Embryonic facial prominence (tissue), 1 donor: ENCODE measurements at regions not wholly inside any gene's neighbourhood (a gene's known extent, or its start where the extent isn't known, plus 50 kb on each side); places are given as distances from the start of the nearest gene placed in this dataset.

Experiments
- DNase-seq: peaks from one replicate; pipeline ENCODE4 v3.0.0-alpha.2; 2016; ENCODE audit errors: extremely low spot score

DNA sequence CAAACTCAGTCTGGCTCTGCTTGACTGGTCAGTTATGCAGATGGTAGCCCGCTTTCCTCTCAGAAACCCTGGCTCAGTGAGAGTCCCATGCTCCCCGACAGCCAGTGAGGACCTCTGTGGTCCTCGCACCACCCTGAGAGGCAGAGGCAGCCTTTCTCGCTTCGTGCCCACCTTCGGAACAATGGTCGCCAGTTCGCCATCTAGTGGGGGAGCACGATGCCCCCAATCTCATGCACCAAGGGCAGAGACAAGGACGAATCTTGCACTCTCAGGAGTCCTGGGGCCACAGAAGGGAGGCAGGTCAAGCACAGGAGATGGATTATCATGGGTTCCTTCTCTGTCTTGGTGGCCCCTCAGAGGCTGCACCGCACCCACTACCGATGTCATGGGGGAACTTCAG, 75.2 kb downstream of the RHCG start:
- DNase-seq = no peak

DNA sequence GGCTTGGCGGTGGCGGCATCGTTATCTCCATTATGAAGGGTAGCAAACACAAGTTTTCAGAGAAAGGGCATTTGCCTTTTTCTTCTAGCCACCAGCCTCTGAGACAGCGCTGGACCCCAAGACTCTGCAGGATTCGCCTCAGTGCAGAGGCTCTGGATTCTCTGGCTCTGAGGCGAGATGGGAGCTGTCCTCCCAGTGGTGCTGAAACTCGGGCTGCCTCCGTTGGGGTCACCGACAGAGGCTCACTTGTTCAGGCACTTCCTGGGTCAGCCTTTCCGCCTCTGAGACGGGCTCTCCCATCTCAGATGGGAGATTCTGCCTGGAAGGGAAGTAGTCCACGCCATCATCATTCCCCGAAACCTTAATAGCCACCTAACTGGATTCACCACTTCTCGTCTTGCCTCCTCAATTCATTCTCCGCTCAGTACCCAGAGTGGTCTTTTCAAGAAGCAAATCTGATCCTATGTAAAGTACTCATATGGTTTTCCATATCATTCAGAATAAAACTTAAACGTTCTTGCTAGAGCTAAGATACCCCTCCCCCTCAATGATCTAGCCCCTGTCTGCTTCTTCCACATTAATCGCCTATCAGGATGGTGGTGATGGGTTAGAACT, 76.9 kb downstream of the RHCG start:
- peak; percentile 10 for DNase-seq

DNA sequence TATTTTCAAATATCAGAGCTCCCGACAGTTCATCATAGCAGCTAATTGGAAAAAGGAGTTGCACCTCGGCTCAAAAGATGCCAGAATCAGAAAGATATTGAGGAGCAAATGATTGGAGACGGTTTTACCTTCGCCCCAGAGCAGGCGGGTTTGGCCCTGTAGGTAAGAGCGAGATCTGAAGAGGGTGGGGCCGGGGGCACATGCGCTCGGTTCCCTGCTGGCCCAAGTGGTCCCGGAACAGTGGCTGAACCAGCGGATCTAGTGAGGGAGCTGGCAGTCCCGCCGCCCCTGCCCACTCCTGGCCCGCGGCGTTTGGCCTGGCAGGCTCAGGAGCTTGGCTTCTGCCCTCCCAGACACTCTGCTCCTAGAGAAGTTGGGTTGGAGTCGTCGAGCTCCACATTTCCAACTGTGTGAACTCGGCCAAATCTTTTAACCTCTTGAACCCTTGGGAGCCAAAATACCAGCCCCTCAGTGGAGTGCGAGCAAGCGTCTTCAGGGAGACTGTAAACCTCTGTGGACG, 79.1 kb downstream of the RHCG start:
- DNase-seq = no peak

DNA sequence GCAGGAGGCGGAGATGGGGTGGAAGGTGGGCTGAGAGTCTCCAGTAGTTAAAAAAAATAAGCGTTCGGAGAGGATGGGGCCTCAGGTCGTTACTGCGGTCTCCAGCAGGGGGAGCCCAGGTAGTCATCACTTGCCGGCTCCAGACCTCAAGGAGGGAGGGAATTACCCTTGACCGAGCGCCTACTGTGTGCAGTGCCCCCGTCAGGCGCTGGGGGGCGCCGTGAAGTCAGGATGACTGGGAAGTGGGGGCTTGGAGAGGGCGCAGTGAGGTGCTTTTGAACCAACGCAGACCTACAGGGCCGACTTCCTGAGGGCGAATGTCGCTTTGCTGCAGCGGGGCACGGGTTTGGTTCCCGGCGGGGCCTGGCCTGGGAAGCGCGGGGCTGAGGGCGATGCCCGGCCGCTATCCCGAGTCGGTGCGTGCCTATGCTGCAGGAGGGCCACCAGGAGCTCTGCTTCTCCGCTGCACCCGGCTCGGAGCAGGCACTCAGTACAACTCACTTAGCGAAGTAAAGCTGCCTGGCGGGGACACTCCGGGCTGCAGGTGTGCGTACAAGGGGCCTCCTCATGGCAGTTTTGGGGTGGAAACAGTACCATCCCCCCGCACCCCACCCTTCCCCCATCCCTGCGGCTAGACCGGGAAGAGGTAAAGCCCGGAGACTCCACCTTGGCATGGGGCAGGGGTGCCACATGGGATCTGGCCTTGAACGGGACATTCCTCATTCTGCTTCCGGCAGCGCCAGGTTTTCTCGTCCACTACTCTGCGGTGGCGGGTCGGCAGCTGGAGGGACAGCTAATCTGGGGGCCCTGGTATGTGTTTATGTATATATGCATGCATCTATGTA, 79.8 kb downstream of the RHCG start:
- no peak for DNase-seq

DNA sequence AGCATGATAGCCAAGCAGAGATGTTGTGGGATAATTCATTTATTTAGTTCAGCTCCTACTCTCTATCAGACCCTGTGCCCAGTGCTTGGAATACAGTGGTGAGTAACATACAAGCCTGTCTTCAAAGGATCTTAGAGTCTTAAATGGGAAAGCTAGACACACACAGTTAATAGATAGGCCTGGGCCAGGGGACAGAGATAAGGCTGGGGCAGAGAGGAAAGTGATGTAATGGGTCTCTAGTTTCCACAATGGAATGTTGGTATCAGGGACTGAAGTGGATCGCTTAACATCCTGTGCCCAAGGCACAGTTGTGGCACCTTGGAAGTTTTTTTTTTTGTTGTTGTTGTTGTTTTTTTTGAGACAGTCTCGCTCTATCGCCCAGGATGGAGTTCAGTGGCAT, 79.9 kb upstream of the POLG start:
- no peak for DNase-seq

DNA sequence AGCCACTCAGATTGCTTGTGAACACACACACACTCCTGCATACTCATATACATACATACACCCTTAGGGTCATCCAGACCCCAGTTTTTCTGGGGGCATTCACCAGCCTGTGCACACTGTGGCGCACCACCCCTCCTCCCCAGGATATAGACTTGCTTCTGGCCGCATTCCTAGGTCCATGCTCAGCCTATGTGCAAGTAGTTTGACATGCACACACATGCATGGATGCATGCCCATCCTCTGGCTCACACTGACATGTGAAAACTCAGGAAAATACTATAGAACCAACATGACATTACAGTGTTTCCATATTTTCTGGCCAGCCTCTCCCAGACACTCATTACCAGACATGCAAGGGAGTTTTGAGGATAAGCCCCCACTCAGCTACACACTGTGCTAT, 79.3 kb upstream of the POLG start:
- no peak for DNase-seq

DNA sequence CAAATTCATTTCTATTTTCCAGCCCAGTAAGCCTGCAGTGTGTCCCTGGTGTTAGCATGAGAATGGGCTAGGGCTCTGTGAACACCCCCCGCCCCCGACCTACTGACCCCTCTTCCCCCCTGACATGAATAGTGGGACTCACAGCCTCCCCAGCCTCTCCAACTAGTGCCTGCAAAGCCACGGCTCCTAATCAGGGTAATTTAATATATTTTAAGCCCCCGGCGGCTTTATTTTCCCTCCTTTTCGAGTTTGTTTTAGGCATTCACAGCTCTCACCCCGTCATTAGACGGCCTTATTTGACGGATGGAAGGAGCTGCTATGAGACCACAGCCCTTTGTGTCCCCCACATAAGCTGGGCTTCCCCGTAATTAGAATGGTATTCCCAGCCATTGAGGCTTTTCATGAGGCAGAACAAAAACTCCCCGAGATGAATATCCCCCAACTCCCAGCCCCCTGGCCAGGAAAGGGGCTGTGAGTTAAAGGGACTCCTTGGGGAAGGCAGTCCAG, 78.3 kb upstream of the POLG start:
- DNase-seq = no peak

DNA sequence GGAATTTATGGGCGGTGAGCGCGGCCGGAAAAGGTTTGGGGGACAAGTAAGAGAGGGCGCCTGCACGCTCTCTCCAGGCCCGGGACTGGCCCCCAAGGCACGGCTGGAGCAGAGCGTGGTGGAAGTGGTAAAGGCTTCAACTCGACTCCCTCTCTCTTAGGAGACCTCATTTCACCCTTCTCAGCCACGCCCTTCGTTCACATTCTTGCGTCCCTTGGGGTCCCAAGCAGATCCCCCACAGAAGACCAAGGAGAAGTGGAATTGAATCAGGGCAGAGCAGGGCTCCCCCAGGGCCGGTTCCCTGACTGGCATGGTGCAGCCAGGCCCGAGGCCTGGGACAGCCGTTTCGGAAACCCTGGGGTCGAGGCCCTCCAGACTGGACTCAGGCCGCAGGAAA, 75.4 kb upstream of the POLG start:
- no peak for DNase-seq

DNA sequence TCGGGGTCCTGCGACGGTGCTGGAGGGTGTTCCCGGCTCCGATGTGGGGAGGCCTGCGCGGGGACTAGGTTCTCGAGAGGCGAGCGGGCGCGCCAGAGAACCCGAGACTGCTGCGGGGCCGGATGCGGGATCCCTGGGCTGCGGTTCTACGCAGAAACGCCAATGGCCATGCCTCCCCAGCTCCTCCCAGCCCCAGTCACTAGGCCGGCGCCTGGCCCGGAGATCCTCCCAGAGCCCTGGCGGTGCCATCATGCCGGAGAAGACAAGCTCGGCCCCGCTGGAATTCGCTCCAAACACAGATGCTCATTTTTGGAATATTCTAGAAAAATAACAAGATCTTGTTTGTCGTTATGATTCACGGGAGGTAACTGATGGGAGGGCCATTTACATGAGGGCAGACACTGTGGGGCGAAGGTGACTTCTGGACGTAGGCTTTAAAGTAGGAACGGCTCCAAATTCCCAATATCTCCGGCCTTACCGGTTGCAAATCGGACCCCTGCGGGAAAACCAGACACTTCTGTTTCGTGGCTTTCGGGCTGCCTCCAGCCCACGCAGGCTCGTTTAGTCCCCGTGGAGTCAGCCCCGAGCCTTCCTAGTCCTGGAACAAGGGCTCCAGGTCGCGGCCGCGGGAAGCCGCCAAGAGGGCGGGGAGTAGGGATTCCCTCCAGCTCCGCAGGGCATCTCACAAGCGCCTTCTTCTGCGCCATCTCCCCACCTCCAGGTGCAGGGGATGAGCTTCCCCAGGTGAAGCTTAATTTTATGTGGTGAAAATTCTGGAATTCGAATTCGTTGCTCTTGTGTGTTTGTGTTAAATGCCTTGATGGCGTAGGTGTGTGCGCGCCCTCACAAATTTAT, 74.8 kb upstream of the POLG start:
- no peak for DNase-seq

DNA sequence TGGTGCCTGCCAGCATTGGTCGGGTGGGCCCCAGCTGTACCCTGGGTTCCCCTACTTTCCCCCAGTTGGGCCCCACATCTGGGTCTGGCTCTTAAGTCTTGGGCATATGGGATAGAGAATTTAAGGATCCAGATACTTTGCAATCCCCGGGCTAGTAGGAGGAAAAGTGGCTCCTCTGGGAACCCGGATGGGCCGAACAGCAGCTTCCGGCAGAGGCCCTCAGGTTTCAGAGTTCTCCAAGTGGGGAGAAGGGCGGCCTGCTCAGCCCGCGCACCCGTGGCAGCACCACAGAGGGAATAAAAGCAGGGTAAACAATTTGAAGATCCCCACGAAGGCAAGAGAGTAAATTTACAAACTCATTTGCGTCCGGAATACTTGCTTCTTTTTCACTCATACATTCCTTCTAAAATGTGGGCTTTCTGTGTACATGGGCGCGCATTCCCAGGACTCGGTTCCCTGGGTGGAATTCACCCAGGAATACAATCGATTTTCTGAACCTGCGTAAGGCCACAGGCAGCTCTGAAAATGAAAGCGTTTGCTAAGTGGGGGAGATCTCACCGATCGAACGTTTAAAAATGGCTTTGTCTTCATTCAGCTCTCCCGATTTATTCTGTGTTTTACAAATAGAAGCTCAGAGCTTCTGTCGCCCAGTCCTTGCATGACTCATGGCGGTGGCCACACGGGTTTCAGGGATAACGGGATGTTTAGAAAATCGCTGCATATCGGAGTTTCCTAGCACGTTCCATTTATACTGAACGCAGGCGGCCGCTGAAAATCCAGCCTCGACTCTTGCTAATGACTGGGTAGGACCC, 74.0 kb upstream of the POLG start:
- DNase-seq = no peak

DNA sequence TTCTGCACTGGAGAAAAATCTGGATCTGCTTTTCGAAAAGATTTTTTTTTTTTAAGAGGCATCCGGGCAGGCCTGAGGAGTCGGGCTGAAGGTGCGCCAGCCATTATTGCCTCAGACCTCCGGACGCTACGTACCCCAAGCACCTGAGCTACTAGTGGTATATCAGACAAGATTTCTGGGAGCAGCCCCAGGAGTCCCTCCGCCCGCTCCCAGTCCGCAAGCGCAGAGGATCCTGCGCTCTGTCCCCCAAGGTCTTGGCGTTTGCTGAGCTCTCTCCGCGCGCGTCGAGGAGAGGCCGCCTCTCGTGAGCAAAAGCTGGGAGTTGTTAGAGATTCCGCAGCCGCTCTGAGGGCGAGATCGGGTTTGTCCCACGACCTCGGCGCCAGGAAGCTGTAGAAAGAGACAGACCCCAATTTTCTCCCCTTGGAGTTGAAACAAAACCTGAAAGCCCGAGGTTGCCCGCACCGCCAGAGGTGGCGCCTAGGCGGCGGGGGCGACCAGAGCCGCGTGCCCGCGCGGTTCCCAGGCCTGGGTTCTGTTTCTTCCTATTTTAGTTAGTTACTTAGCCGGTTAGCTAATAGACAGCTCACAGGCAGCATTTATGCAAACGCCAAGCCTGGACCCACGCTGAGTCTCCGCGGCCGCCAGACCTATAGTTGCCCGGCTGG, 72.5 kb upstream of the POLG start:
- no peak for DNase-seq

DNA sequence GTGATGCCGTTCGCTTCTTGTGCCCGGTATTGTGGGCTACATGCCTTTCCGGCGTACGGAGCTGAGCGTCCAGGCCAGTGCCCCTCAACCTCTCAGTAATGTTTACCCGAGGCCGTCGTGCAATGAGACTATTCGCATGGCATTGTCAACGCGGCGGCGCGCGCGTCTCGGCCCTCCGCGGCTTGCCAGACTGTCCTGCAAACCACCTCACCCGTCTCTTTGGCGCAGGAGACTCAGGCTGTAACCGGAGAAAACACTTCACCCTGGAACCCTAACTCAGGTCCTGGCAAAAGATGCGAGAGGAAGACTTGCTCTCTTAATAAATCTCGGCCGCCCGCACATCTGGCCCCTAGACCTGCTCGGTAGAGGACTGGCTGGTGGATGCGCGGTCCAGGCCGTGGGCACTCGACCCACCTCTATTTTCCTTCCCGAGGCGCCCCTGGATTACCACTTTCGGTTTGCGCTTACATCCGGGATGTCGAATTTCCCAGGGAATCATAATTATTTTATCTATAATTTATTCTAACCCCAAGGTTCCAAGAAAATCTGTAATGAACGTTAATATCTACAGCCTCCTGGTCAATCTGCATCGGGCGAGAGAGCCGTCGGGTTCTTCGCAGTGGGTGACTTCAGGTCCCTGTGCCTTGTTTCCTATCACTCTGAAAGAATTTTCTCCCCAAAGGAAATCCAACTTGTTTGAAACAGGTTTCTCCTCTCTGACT, 71.8 kb upstream of the POLG start:
- DNase-seq = no peak

DNA sequence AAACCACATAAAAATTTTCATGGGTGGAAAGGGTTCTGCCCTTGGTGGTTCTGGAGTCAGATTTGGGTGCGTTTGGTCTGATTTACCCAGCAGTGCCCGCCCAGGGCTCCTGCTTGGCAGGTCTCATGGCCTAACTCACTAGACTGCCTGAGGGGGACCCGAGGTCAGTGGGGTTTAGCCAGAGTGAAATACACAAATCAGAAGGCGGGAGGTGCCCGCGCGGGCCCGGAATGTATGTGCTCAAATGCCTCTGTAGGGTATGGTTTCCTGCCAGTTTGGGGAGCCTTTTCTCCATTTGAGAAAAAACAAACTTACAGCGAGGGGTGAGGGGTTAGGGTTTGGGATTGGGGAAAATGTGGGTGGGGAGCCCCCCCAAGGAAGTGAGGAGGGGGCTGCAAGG, 70.9 kb upstream of the POLG start:
- DNase-seq = no peak

DNA sequence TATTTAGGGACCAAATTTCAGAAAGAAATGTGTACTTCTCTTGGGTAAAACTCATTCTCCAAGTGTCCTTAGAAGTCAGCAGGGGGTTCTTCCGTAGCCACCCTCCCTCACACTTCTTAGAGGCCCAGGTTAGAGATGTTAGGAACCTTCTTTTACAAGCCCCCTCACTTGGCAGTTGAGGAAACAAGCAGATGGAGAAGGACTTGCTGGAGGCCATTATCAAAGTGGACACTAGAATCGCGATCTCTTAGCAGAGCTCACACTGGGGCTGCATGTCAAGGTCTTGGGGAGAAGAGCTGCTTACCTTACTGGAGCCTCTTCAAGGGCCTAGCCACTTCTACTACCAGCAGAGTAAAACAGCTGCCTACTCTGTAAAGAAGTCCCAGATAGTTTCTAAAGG, 69.4 kb upstream of the POLG start:
- no peak for DNase-seq

DNA sequence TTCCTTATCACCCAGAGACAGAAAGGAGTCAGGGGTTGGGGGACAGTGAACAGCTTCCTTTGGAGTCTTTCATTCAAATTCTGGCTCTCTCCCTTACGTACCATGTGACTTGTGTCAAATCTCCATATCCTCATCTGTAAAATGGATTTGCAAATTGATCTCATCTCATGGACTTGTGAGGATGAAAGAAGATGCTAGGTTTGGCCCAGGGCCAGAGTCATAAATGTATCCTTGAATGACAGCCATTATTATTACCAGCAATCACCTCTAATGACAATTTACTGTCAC, 67.8 kb upstream of the POLG start:
- no peak for DNase-seq

DNA sequence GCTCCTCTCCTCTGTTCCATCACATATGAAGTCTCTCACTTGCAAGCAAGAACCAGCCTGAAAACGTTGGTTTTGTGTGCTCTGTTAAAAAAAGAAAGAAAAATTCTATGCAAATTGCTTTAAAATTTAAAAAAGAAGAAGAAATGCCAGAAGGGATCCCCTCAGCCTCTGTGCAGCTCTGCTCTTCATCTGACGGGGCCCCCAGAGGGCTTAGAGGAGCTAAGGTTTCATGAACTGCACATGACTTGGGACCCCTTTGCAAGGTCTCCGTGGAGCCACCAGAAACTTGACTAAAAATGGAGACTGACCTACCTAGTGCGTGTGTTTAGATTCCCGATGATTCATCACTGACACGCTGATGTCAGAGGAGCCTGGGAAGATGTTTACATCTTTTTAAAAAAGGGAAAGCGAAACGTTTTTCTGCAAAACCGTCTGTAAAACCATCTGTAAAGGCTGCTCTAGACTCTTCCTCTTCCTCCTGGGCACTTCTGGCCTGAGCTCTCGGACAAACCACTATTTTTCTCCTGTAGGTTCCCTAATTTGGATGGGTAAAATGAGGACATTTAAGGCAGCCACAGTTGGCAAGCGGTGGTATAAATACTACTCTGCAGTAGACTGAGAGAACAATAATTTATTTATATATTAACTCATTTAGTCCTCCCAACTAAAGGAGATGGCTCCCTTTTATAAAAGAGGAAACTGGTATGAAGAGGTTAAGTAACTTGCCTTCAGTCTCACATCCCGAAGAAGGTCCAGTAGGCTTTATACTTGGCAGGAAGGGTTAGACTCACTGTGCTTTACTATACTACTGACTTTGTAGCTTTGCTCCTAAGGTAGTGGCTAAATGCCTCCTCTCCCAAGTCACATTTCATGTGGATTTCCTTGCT, 67.2 kb upstream of the POLG start:
- no peak for DNase-seq

DNA sequence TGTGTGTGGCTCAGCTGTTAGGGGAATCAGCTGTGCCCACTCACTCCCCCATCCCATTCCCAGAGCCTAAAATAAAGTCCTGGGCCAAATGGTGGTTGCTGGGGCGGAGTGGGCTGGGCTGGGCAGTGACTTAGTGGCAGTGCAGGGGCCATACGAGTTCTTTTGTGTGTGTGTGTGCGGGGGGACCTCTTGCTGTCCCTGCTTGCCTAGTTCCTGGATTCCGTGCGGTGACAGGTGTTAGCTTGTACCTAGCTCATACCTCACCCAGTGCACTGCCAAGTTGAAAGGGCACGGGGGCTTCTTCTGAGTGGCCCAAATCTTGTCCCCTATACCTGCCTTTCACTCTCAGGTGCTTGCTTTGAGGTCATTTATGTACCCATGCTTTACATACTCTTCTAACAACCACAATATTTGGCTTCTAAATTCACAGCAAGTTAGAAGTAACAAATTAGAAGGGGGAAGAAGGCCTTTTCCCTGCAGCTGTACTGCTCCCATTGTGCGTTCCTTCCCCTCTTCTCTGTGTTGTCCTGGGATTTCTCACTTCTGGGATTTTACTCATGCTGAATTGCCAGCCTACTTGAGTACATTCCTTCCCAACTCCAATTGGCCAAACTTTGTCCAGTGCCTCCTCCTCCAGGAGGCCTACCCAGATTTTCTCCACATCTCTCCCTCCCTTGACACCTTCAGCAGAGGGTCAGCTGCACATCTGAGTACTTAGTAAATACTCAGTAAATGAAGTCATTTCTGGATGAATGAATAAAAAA, 66.3 kb upstream of the POLG start:
- DNase-seq = no peak

DNA sequence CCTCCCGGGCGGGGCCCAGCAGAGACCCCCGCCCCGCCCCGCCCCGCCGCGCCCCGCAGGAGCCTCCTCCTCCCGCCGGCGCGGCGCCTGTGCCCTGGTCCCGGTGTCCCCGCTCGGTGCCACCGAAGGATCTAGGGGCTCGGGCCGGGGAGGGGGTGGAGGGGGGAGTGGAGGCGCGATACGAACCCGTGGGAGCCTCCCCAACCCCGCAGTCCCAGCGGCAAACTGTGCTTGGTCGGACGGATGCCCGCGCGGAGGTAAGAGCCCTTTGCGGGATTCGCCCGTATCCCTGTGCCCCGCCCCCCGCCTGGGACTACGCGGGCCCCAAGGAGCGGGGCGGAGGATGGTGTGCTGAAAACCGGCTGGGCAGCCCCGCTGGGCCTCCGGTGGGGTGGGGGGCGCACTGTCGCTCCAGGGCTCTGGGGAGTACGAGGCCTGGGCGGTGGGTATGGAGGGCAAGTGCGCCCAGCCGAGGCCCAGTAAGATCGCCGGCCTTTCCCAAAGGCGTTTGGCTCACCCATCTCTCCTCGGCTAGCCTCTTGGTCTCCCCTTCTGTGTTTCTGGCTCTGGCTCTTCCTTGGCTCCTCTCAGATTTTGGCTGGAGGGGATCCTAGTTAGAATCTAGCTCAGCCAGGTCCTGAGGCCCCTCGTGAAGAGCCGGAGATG, 65.6 kb upstream of the POLG start:
- DNase-seq = no peak
